ENCODE measurements at regions not wholly inside any gene's neighbourhood (a gene's known extent, or its start where the extent isn't known, plus 50 kb on each side); places are given as distances from the start of the nearest gene placed in this dataset.

DNA sequence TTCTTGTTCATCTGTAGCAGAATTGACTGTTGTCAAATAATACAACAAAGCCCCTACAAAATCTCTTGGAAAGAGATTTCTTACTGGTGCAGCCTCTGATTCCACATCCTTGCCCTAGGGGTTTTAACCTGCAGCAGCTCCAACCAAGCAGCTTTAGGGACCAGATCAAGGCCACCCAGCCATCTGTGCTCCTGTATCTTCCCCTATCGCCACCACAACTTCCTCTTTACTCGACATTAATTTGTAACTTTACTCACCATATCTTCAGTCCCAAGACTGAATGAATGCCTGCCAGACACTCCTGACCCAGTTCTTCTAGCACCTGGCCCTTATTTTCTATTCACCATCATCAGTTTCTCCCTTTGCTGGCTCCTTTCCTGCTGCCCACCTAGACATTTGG, 156.6 kb upstream of the IL12A start:
- no peak for DNase-seq (ENCODE audit: low read depth, low spot score)
- no peak overlapping the region for H3K27ac ChIP-seq (ENCODE audit: control insufficient read depth, insufficient read depth, low read length)

GRCh38 chr3:159835126-159835525, 153.5 kb upstream of the IL12A start:
- Histone ChIP-seq H3K9me1 (ENCODE audit: control insufficient read depth, extremely low read depth, insufficient read depth, low read length) (no peaks in the 10 kb centered on the region), H3K36me3 (ENCODE audit: control insufficient read depth in 2 of 2, extremely low read depth in 1 of 2, insufficient read depth in 2 of 2, low read length in 2 of 2) (peaks cover 0 to 4% of the 10 kb centered on the region in 2 experiments), H3K79me2 (ENCODE audit: control insufficient read depth, insufficient read depth, low read length) (peaks cover 69% of the 10 kb centered on the region), H3K9me3 (ENCODE audit: control insufficient read depth, low read depth, low read length) (no peaks in the 10 kb centered on the region), H3K27me3 (ENCODE audit: control insufficient read depth, extremely low read depth, insufficient read depth, low read length) (no peaks in the 10 kb centered on the region), H3K4me2 (ENCODE audit: control insufficient read depth, extremely low read depth, insufficient read depth, low read depth, low read length) (no peak overlapping the region), H3K4me3 (ENCODE audit: control insufficient read depth in 2 of 3, extremely low read depth in 1 of 3, insufficient read depth in 2 of 3, low read depth in 1 of 3, low read length in 3 of 3) (no peak overlapping the region), H3K9ac (ENCODE audit: control insufficient read depth, extremely low read depth, insufficient read depth, low read length) (no peak overlapping the region), H2AFZ (ENCODE audit: control insufficient read depth, low read length) (no peak overlapping the region), H3K27ac (ENCODE audit: control insufficient read depth, insufficient read depth, low read length) (no peak overlapping the region), H3K4me1 (ENCODE audit: control insufficient read depth, extremely low read depth, insufficient read depth, low read length) (peaks cover 21% of the 10 kb centered on the region), H4K20me1 (ENCODE audit: control insufficient read depth, extremely low read depth, insufficient read depth, low read length) (no peaks in the 10 kb centered on the region)
- no peak for DNase-seq (ENCODE audit: low read depth, low spot score)
- dilution Hi-C loops (cut with MboI; ENCODE audit: extremely low pct_ligation_motif_present, low sequenced_read_pairs) = no loop called here
- no peak for FAIRE-seq
- TF ChIP-seq EZH2 (IDR thresholded peaks at IDR 0.05; ENCODE audit: low read length) (no peak), CTCF (optimal IDR thresholded peaks at IDR 0.05 in 1 of 3, IDR thresholded peaks at IDR 0.05 in 1 of 3, conservative IDR thresholded peaks at IDR 0.05 in 1 of 3; ENCODE audit: extremely low read depth in 1 of 3, insufficient read depth in 2 of 3, low read length in 3 of 3) (no peak)

More for the DNA sequence above, 156.6 kb upstream of the IL12A start:
- Histone ChIP-seq H2AFZ (ENCODE audit: control insufficient read depth, low read length) (no peak overlapping the region), H3K79me2 (ENCODE audit: control insufficient read depth, insufficient read depth, low read length) (peaks cover 61% of the 10 kb centered on the region), H4K20me1 (ENCODE audit: control insufficient read depth, extremely low read depth, insufficient read depth, low read length) (no peaks in the 10 kb centered on the region), H3K4me3 (ENCODE audit: control insufficient read depth in 2 of 3, extremely low read depth in 1 of 3, insufficient read depth in 2 of 3, low read depth in 1 of 3, low read length in 3 of 3) (no peak overlapping the region), H3K36me3 (ENCODE audit: control insufficient read depth in 2 of 2, extremely low read depth in 1 of 2, insufficient read depth in 2 of 2, low read length in 2 of 2) (peaks cover 0 to 4% of the 10 kb centered on the region in 2 experiments), H3K4me1 (ENCODE audit: control insufficient read depth, extremely low read depth, insufficient read depth, low read length) (peaks cover 27% of the 10 kb centered on the region), H3K4me2 (ENCODE audit: control insufficient read depth, extremely low read depth, insufficient read depth, low read depth, low read length) (no peak overlapping the region), H3K27me3 (ENCODE audit: control insufficient read depth, extremely low read depth, insufficient read depth, low read length) (no peaks in the 10 kb centered on the region), H3K9ac (ENCODE audit: control insufficient read depth, extremely low read depth, insufficient read depth, low read length) (no peak overlapping the region), H3K9me1 (ENCODE audit: control insufficient read depth, extremely low read depth, insufficient read depth, low read length) (no peaks in the 10 kb centered on the region), H3K9me3 (ENCODE audit: control insufficient read depth, low read depth, low read length) (no peaks in the 10 kb centered on the region)
- FAIRE-seq = no peak
- dilution Hi-C loops (cut with MboI; ENCODE audit: extremely low pct_ligation_motif_present, low sequenced_read_pairs) = no loop called here
- TF ChIP-seq CTCF (optimal IDR thresholded peaks at IDR 0.05 in 1 of 3, IDR thresholded peaks at IDR 0.05 in 1 of 3, conservative IDR thresholded peaks at IDR 0.05 in 1 of 3; ENCODE audit: extremely low read depth in 1 of 3, insufficient read depth in 2 of 3, low read length in 3 of 3) (no peak), EZH2 (IDR thresholded peaks at IDR 0.05; ENCODE audit: low read length) (no peak)
